ENCODE measurements at regions not wholly inside any gene's neighbourhood (a gene's known extent, or its start where the extent isn't known, plus 50 kb on each side); places are given as distances from the start of the nearest gene placed in this dataset.
"Not testable (repeated sequence)": the region's sequence is repeated elsewhere in the genome, so short reads cannot be mapped to it uniquely, and the experiment has no call there.

DNA sequence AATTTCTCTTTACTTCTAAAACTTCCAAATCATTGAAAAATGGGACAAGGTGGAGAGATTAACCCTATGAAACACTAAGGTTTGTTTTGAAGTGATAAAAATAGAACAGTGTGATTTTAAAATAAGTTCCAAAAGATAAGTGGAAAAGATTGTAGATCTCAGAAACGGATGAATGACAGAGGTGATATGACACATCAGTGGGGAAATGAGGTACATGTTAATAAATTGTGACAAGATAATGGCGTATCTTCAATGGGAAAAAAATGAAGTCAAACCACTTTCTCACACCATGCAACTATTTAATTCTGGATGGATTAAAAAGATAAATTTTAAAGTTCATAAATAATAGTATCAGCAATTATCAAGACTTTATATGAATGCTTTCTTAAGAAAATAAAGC, 159.7 kb upstream of the VWC2 start:
- Histone ChIP-seq H3K27ac (no peak overlapping the region), H3K4me1 (no peaks in the 10 kb centered on the region), H3K4me3 (no peak overlapping the region), H3K9me3 (no peaks in the 10 kb centered on the region), H3K36me3 (no peaks in the 10 kb centered on the region), H3K27me3 (no peaks in the 10 kb centered on the region)
- intact Hi-C loops (cut with DNase I; ENCODE audit: low total_unique reads) = no loop called here
- no peak for DNase-seq
- TF ChIP-seq, protein P1, sequence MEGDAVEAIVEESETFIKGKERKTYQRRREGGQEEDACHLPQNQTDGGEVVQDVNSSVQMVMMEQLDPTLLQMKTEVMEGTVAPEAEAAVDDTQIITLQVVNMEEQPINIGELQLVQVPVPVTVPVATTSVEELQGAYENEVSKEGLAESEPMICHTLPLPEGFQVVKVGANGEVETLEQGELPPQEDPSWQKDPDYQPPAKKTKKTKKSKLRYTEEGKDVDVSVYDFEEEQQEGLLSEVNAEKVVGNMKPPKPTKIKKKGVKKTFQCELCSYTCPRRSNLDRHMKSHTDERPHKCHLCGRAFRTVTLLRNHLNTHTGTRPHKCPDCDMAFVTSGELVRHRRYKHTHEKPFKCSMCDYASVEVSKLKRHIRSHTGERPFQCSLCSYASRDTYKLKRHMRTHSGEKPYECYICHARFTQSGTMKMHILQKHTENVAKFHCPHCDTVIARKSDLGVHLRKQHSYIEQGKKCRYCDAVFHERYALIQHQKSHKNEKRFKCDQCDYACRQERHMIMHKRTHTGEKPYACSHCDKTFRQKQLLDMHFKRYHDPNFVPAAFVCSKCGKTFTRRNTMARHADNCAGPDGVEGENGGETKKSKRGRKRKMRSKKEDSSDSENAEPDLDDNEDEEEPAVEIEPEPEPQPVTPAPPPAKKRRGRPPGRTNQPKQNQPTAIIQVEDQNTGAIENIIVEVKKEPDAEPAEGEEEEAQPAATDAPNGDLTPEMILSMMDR (IDR thresholded peaks at IDR 0.05) = no peak

DNA sequence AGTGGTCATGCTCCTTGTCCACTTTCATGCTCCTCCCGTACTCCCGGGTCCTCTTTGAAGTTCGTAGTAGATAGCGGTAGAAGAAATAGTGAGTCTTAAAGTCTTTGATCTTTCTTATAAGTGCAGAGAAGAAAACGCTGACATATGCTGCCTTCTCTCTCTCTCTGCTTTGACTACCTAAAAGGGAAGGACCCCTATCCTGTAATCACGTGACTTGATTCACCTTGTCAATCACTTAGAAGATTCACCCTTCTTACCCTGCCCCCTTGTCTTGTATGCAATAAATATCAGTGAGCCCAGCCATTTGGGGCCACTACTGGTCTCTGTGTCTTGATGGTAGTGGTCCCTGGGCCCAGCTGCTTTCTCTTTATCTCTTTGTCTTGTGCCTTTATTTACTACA, 158.5 kb upstream of the VWC2 start:
- H3K4me3 ChIP-seq; DNase-seq; H3K27me3 ChIP-seq; intact Hi-C loops (cut with DNase I; ENCODE audit: low total_unique reads); H3K9me3 ChIP-seq; H3K27ac ChIP-seq; H3K4me1 ChIP-seq; H3K36me3 ChIP-seq: not testable (repeated sequence)

DNA sequence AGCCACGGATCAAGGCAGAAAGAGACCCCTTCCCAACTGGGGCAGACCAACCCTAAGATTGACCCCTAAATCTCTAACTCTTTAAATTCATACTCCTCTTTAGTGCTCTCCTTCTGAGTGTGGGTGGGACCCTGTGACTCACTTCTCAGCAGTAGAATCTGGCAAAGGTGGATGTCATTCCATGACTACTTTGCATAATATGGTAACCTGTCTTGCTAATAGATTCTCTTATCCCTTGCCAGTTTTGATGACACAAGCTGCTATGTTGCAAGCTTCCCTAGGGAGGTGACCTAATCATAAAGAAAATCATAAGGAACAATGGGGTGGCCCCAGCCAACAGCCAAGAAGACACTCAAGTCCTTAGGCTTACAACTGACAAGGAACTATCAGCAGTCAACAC, 155.4 kb upstream of the VWC2 start:
- H3K27ac ChIP-seq = no peak overlapping the region
- peaks cover 0 to 3% (median 0%) of the 10 kb centered on the region in 3 donors for H3K9me3 ChIP-seq
- no peak overlapping the region for H3K4me3 ChIP-seq
- H3K36me3 ChIP-seq = no peaks in the 10 kb centered on the region
- intact Hi-C loops (cut with DNase I; ENCODE audit: low total_unique reads) = no loop called here
- H3K4me1 ChIP-seq = no peaks in the 10 kb centered on the region
- DNase-seq = no peak
- H3K27me3 ChIP-seq = no peaks in the 10 kb centered on the region
- TF ChIP-seq, protein P1 (IDR thresholded peaks at IDR 0.05) = no peak

DNA sequence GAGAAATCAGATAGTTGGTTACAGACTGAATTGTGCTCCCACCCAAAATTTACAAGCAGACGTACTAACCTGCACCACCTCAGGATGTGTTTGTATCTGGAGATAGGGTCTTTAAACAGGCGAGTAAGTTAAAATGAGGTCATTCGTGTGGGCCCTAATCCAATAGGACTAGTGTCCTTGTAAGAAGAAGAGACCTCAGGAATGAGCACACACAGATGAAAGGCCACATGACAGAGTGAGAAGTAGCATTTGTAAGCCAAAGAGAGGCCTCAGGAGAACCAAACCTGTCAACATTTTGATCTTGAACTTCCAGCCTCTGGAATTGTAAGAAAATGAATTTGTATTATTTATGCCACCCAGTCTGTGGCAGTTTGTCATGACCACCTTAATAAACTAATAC, 149.5 kb upstream of the VWC2 start:
- H3K27ac ChIP-seq = no peak overlapping the region

DNA sequence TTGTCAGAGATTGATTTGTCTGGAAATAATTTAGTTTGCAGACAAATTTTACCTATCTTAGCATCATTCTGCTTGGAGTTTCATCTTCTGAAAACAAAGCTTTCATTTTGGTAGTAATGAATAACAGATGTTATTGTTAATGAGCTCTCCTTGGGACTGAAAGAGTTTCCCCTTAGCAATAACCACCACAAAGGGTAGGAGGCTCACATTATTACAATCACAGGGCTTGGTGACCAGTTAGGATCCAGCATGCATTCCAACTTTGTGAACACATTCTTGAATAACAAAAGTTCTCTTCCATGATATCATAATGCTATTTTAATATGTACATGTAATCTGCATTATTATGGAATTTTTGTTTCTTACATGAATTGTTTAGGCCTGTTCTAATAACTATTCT, 148.8 kb upstream of the VWC2 start:
- Histone ChIP-seq H3K27ac (no peak overlapping the region), H3K4me3 (no peak overlapping the region), H3K9me3 (peaks cover 0 to 3% (median 0%) of the 10 kb centered on the region in 3 donors), H3K27me3 (no peaks in the 10 kb centered on the region), H3K4me1 (no peaks in the 10 kb centered on the region), H3K36me3 (no peaks in the 10 kb centered on the region)
- no peak for DNase-seq
- intact Hi-C loops (cut with DNase I; ENCODE audit: low total_unique reads) = no loop called here
- TF ChIP-seq, protein P1 (IDR thresholded peaks at IDR 0.05) = no peak

More for the DNA sequence above, 149.5 kb upstream of the VWC2 start:
- TF ChIP-seq, protein P1 (IDR thresholded peaks at IDR 0.05) = no peak
- no peak for DNase-seq
- Histone ChIP-seq H3K4me3 (no peak overlapping the region), H3K36me3 (no peaks in the 10 kb centered on the region), H3K9me3 (peaks cover 0 to 3% (median 0%) of the 10 kb centered on the region in 3 donors), H3K27me3 (no peaks in the 10 kb centered on the region), H3K4me1 (no peaks in the 10 kb centered on the region)
- intact Hi-C loops (cut with DNase I; ENCODE audit: low total_unique reads) = no loop called here

DNA sequence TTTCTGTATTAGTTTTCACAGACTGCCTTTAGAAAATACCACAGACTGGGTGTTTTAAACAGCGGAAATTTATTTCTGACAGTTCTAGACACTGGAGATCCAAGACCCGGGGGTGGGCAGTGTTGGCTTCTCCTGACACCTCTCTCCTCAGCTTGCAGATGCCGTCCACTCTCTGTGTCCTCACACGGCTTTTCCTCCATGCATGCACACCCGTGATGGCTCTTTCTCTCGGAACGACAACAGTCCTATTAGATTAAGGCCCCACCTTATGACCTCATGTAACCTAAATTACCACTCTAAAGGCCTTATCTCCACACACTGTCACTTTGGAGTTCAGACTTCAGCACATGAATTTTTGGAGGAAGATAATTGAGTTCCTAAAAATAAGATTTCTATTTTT, 142.9 kb upstream of the VWC2 start:
- H3K27me3 ChIP-seq = no peaks in the 10 kb centered on the region
- no peak overlapping the region for H3K4me3 ChIP-seq
- intact Hi-C loops (cut with DNase I; ENCODE audit: low total_unique reads) = no loop called here
- no peak for DNase-seq
- TF ChIP-seq, protein P1 (IDR thresholded peaks at IDR 0.05) = no peak
- no peak overlapping the region for H3K27ac ChIP-seq
- H3K36me3 ChIP-seq = no peaks in the 10 kb centered on the region
- no peaks in the 10 kb centered on the region for H3K4me1 ChIP-seq
- H3K9me3 ChIP-seq = no peaks in the 10 kb centered on the region

Measured in tibial artery (tissue), 4 donors.